ENCODE measurements at regions not wholly inside any gene's neighbourhood (a gene's known extent, or its start where the extent isn't known, plus 50 kb on each side); places are given as distances from the start of the nearest gene placed in this dataset.

DNA sequence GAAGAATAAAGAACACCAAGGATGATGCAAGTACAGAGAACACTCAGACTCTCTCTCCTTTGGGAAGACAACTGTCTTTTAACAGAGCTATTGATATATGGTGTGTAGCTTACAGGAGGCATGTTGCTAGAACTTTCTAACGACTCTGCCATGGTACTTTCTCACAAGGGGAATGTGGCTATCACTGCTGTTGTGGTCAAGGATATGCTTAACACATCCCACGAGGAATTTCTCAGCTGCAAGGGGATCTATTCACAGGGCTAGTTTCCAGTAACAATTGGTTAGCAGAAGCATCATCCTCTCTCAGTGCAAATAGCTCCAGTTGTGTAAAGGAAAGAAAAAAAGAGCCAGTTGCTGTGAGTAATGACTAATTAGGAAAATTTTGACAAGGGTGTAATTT, 826.0 kb downstream of the SORCS1 start:
- no peak overlapping the region for H3K4me3 ChIP-seq (replicated peaks in 1 of 3; ENCODE audit: insufficient read depth in 1 of 3, low read depth in 1 of 3, low read length in 3 of 3)
- H3K9me1 ChIP-seq (replicated peaks; ENCODE audit: control insufficient read depth, extremely low read depth, insufficient read depth, low read length), result no peaks in the 10 kb centered on the region
- peaks cover 4% of the 10 kb centered on the region for H3K9me3 ChIP-seq (replicated peaks; ENCODE audit: control insufficient read depth, insufficient read depth, low read length)
- H4K20me1 ChIP-seq (replicated peaks; ENCODE audit: control insufficient read depth, extremely low read depth, insufficient read depth, low read length), result no peaks in the 10 kb centered on the region
- no peak for DNase-seq (ENCODE audit: low read depth, low spot score)
- H3K36me3 ChIP-seq (ENCODE audit: control insufficient read depth in 2 of 2, extremely low read depth in 1 of 2, insufficient read depth in 2 of 2, low read length in 2 of 2), result no peaks in the 10 kb centered on the region
- intact Hi-C loops (cut with micrococcal nuclease), result no loop called here
- H3K27me3 ChIP-seq (ENCODE audit: control insufficient read depth in 2 of 2, insufficient read depth in 2 of 2, low read length in 2 of 2), result no peaks in the 10 kb centered on the region
- no peak overlapping the region for H3K4me2 ChIP-seq (ENCODE audit: insufficient read depth, low read length)
- no peak for FAIRE-seq
- no peaks in the 10 kb centered on the region for H3K4me1 ChIP-seq (ENCODE audit: control insufficient read depth, extremely low read depth, insufficient read depth, low read length)
- CTCF ChIA-PET, result no interaction called here
- POLR2A ChIA-PET, result no interaction called here
- H2AFZ ChIP-seq (ENCODE audit: low read depth, low read length), result no peak overlapping the region
- TF ChIP-seq EZH2 (IDR thresholded peaks at IDR 0.05; ENCODE audit: borderline replicate concordance, low read depth, low read length, severe bottlenecking), result no peak
- TF ChIP-seq FOS (IDR thresholded peaks at IDR 0.05; ENCODE audit: borderline replicate concordance, insufficient read depth, low read length), result no peak
- TF ChIP-seq MYC (IDR thresholded peaks at IDR 0.05; ENCODE audit: low read depth, low read length), result no peak
- TF ChIP-seq, protein P1, sequence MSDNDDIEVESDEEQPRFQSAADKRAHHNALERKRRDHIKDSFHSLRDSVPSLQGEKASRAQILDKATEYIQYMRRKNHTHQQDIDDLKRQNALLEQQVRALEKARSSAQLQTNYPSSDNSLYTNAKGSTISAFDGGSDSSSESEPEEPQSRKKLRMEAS (IDR thresholded peaks at IDR 0.05; ENCODE audit: insufficient read depth, insufficient read length), result no peak
- TF ChIP-seq POLR2AphosphoS5 (IDR thresholded peaks at IDR 0.05; ENCODE audit: insufficient read depth, low read depth, low read length), result no peak
- TF ChIP-seq GATA2 (IDR thresholded peaks at IDR 0.05; ENCODE audit: insufficient read depth, insufficient read length, low read depth, low read length), result no peak
- dilution Hi-C loops (cut with MboI; ENCODE audit: extremely low pct_ligation_motif_present, low sequenced_read_pairs), result no loop called here
- no peak overlapping the region for H3K27ac ChIP-seq (ENCODE audit: insufficient read depth, low read depth, low read length)
- H3K9ac ChIP-seq (replicated peaks; ENCODE audit: extremely low read depth, insufficient read depth, low read length), result no peak overlapping the region
- BruUV-seq (replicated peaks), result no TSS peak
- no peaks in the 10 kb centered on the region for H3K79me2 ChIP-seq (ENCODE audit: control insufficient read depth, insufficient read depth, low read length)

DNA sequence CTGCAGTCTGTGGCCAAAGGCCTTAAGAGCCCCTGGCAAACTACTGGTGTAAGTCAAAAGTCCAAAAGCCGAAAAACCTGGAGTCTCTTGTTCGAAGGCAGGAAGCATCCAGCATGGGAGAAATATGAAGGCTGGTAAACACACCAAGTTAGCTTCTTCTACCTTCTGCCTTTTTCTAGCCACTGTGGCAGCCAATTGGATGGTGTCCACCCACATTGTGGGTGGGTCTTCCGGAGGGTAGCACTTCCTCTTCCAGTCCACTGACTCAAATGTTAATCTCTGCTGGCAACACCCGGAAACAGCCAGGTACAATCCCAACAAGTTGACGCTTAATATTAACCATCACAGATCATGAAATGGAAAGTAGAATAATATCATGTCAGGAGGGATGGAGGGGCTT, 827.6 kb downstream of the SORCS1 start:
- Histone ChIP-seq H3K79me2 (ENCODE audit: control insufficient read depth, insufficient read depth, low read length) (no peaks in the 10 kb centered on the region), H3K4me2 (ENCODE audit: insufficient read depth, low read length) (no peak overlapping the region), H3K9me3 (replicated peaks; ENCODE audit: control insufficient read depth, insufficient read depth, low read length) (peaks cover 2% of the 10 kb centered on the region), H3K9me1 (replicated peaks; ENCODE audit: control insufficient read depth, extremely low read depth, insufficient read depth, low read length) (no peaks in the 10 kb centered on the region), H3K9ac (replicated peaks; ENCODE audit: extremely low read depth, insufficient read depth, low read length) (no peak overlapping the region), H3K27ac (ENCODE audit: insufficient read depth, low read depth, low read length) (no peak overlapping the region), H3K27me3 (ENCODE audit: control insufficient read depth in 2 of 2, insufficient read depth in 2 of 2, low read length in 2 of 2) (no peaks in the 10 kb centered on the region), H2AFZ (ENCODE audit: low read depth, low read length) (no peak overlapping the region), H3K36me3 (ENCODE audit: control insufficient read depth in 2 of 2, extremely low read depth in 1 of 2, insufficient read depth in 2 of 2, low read length in 2 of 2) (no peaks in the 10 kb centered on the region), H3K4me1 (ENCODE audit: control insufficient read depth, extremely low read depth, insufficient read depth, low read length) (no peaks in the 10 kb centered on the region), H4K20me1 (replicated peaks; ENCODE audit: control insufficient read depth, extremely low read depth, insufficient read depth, low read length) (no peaks in the 10 kb centered on the region), H3K4me3 (replicated peaks in 1 of 3; ENCODE audit: insufficient read depth in 1 of 3, low read depth in 1 of 3, low read length in 3 of 3) (no peak overlapping the region)
- POLR2A ChIA-PET, result no interaction called here
- dilution Hi-C loops (cut with MboI; ENCODE audit: extremely low pct_ligation_motif_present, low sequenced_read_pairs) (no loop called here), intact Hi-C loops (cut with micrococcal nuclease) (no loop called here)
- no TSS peak for BruUV-seq (replicated peaks)
- FAIRE-seq (no peak), DNase-seq (ENCODE audit: low read depth, low spot score) (no peak)
- CTCF ChIA-PET, result no interaction called here
- TF ChIP-seq EZH2 (IDR thresholded peaks at IDR 0.05; ENCODE audit: borderline replicate concordance, low read depth, low read length, severe bottlenecking), result no peak
- TF ChIP-seq POLR2AphosphoS5 (IDR thresholded peaks at IDR 0.05; ENCODE audit: insufficient read depth, low read depth, low read length), result no peak
- no peak for TF ChIP-seq GATA2 (IDR thresholded peaks at IDR 0.05; ENCODE audit: insufficient read depth, insufficient read length, low read depth, low read length)
- no peak for TF ChIP-seq POLR2A (IDR thresholded peaks at IDR 0.05; ENCODE audit: low read depth, low read length)
- no peak for TF ChIP-seq MYC (IDR thresholded peaks at IDR 0.05; ENCODE audit: low read depth, low read length)
- TF ChIP-seq, protein P1 (IDR thresholded peaks at IDR 0.05; ENCODE audit: insufficient read depth, insufficient read length), result no peak
- TF ChIP-seq, protein P2, sequence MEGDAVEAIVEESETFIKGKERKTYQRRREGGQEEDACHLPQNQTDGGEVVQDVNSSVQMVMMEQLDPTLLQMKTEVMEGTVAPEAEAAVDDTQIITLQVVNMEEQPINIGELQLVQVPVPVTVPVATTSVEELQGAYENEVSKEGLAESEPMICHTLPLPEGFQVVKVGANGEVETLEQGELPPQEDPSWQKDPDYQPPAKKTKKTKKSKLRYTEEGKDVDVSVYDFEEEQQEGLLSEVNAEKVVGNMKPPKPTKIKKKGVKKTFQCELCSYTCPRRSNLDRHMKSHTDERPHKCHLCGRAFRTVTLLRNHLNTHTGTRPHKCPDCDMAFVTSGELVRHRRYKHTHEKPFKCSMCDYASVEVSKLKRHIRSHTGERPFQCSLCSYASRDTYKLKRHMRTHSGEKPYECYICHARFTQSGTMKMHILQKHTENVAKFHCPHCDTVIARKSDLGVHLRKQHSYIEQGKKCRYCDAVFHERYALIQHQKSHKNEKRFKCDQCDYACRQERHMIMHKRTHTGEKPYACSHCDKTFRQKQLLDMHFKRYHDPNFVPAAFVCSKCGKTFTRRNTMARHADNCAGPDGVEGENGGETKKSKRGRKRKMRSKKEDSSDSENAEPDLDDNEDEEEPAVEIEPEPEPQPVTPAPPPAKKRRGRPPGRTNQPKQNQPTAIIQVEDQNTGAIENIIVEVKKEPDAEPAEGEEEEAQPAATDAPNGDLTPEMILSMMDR (IDR thresholded peaks at IDR 0.05; ENCODE audit: extremely low read depth in 1 of 2, insufficient read depth in 1 of 2, low read depth in 1 of 2, low read length in 2 of 2), result no peak
- TF ChIP-seq JUN (IDR thresholded peaks at IDR 0.05; ENCODE audit: borderline replicate concordance, insufficient read depth, insufficient read length, low read depth), result no peak
- no peak for TF ChIP-seq FOS (IDR thresholded peaks at IDR 0.05; ENCODE audit: borderline replicate concordance, insufficient read depth, low read length)

Measured in endothelial cell of umbilical vein (primary cell).